Left ventricle myocardium inferior (tissue), 1 donor: ENCODE measurements at regions not wholly inside any gene's neighbourhood (a gene's known extent, or its start where the extent isn't known, plus 50 kb on each side); places are given as distances from the start of the nearest gene placed in this dataset.

Source experiments
- DNase-seq: peaks from one replicate; pipeline ENCODE4 v3.0.0-alpha.2; 2020
- H3K27ac ChIP-seq: fragments of 200-600 bp; replicated peaks from 2 replicates; pipeline ENCODE4 v1.8.0; 2021
- H3K27me3 ChIP-seq: fragments of 200-600 bp; 2 replicates; pipeline ENCODE4 v1.8.0; 2021; ENCODE audit warnings: low read depth
- H3K36me3 ChIP-seq: fragments of 200-600 bp; 2 replicates; pipeline ENCODE4 v1.8.0; 2021
- H3K4me1 ChIP-seq: fragments of 200-600 bp; 2 replicates; pipeline ENCODE4 v1.8.0; 2021
- H3K4me3 ChIP-seq: fragments of 200-600 bp; 2 replicates; pipeline ENCODE4 v1.8.0; 2021; ENCODE audit warnings: mild to moderate bottlenecking, moderate library complexity
- H3K9me3 ChIP-seq: fragments of 200-600 bp; replicated peaks from 2 replicates; pipeline ENCODE4 v1.8.0; 2021
- CTCF ChIP-seq: fragments of 200-600 bp; IDR thresholded peaks from 2 replicates; pipeline ENCODE4 v1.8.0; 2021; ENCODE audit warnings: antibody characterized with exemption, mild to moderate bottlenecking, borderline replicate concordance
- intact Hi-C: fragments of 100-400 bp; cut with micrococcal nuclease; formaldehyde crosslinking; loops from one replicate; pipeline ENCODE4 v1.11.0; 2022
- donor health status: DM: no; HTN: yes; CAD: no; lungs with severe emphysema.

- no peak for TF ChIP-seq CTCF
These were observed 76.3 kb upstream of the MGMT start for GRCh38 chr10:129390726-129391125.

GRCh38 chr10:129391464-129391863 is 75.6 kb upstream of the MGMT start:
- intact Hi-C loops, result no loop called here
- DNase-seq, result no peak
- Histone ChIP-seq H3K9me3 (no peaks in the 10 kb centered on the region), H3K4me3 (no peak overlapping the region), H3K27ac (no peak overlapping the region), H3K4me1 (peaks cover 8% of the 10 kb centered on the region), H3K36me3 (no peaks in the 10 kb centered on the region), H3K27me3 (peaks cover 11% of the 10 kb centered on the region)
- no peak for TF ChIP-seq CTCF

More at GRCh38 chr10:129390726-129391125, 76.3 kb upstream of the MGMT start:
- Histone ChIP-seq H3K36me3 (no peaks in the 10 kb centered on the region), H3K27me3 (peaks cover 11% of the 10 kb centered on the region), H3K4me3 (no peak overlapping the region), H3K4me1 (peaks cover 8% of the 10 kb centered on the region), H3K9me3 (no peaks in the 10 kb centered on the region), H3K27ac (no peak overlapping the region)
- intact Hi-C loops, result no loop called here
- no peak for DNase-seq

GRCh38 chr10:129392855-129393254 is 74.2 kb upstream of the MGMT start:
- H3K36me3 ChIP-seq, result no peaks in the 10 kb centered on the region
- H3K4me1 ChIP-seq, result peaks cover 20% of the 10 kb centered on the region
- H3K4me3 ChIP-seq, result no peak overlapping the region
- peaks cover 11% of the 10 kb centered on the region for H3K27me3 ChIP-seq
- intact Hi-C loops, result no loop called here
- DNase-seq, result no peak
- H3K9me3 ChIP-seq, result no peaks in the 10 kb centered on the region
- TF ChIP-seq CTCF, result no peak
- no peak overlapping the region for H3K27ac ChIP-seq

GRCh38 chr10:129393812-129394211 is 73.2 kb upstream of the MGMT start:
- intact Hi-C loops, result no loop called here
- TF ChIP-seq CTCF, result no peak
- peaks cover 30% of the 10 kb centered on the region for H3K4me1 ChIP-seq
- H3K27me3 ChIP-seq, result peaks cover 11% of the 10 kb centered on the region
- no peak for DNase-seq
- no peak overlapping the region for H3K4me3 ChIP-seq
- no peak overlapping the region for H3K27ac ChIP-seq
- H3K36me3 ChIP-seq, result no peaks in the 10 kb centered on the region
- no peaks in the 10 kb centered on the region for H3K9me3 ChIP-seq

GRCh38 chr10:129394518-129395328 is 72.3 kb upstream of the MGMT start:
- H3K27ac ChIP-seq, result no peak overlapping the region
- H3K27me3 ChIP-seq, result peaks cover 11% of the 10 kb centered on the region
- TF ChIP-seq CTCF, result no peak
- H3K4me1 ChIP-seq, result peaks cover 33% of the 10 kb centered on the region
- no peaks in the 10 kb centered on the region for H3K36me3 ChIP-seq
- H3K9me3 ChIP-seq, result no peaks in the 10 kb centered on the region
- intact Hi-C loops, result no loop called here
- no peak overlapping the region for H3K4me3 ChIP-seq
- DNase-seq, result no peak
